Ishikawa (cell line): ENCODE measurements at regions not wholly inside any gene's neighbourhood (a gene's known extent, or its start where the extent isn't known, plus 50 kb on each side); places are given as distances from the start of the nearest gene placed in this dataset.

Source experiments
- CEBPB ChIP-seq: IDR thresholded peaks from 2 replicates; pipeline ENCODE4 v1.6.1; 2012
- CREB1 ChIP-seq: IDR thresholded peaks from 2 replicates; pipeline ENCODE4 v1.6.1; 2012; ENCODE audit warnings: low read depth
- EGR1 ChIP-seq: IDR thresholded peaks from 2 replicates; pipeline ENCODE4 v1.6.1; 2012
- EP300 ChIP-seq: IDR thresholded peaks from 2 replicates; pipeline ENCODE4 v1.6.1; 2012; ENCODE audit warnings: borderline replicate concordance
- RAD21 ChIP-seq: IDR thresholded peaks from 2 replicates; pipeline ENCODE4 v1.6.1; 2012; ENCODE audit warnings: low read depth
- TCF12 ChIP-seq: IDR thresholded peaks from 2 replicates; pipeline ENCODE4 v1.6.1; 2012; ENCODE audit warnings: low read depth
- TEAD4 ChIP-seq: IDR thresholded peaks from 2 replicates; pipeline ENCODE4 v1.6.1; 2012
- YY1 ChIP-seq: IDR thresholded peaks from 2 replicates; pipeline ENCODE4 v1.6.1; 2012; ENCODE audit warnings: low read depth
- ZBTB7A ChIP-seq: IDR thresholded peaks from 2 replicates; pipeline ENCODE4 v1.6.1; 2012; ENCODE audit warnings: low read depth
- TF ChIP-seq, protein P1 (sequence below): IDR thresholded peaks from 2 replicates; pipeline ENCODE4 v1.6.1; 2012; ENCODE audit warnings: low read depth, mild to moderate bottlenecking
- TF ChIP-seq, protein P2 (sequence below): IDR thresholded peaks from 2 replicates; pipeline ENCODE4 v1.6.1; 2012

DNA sequence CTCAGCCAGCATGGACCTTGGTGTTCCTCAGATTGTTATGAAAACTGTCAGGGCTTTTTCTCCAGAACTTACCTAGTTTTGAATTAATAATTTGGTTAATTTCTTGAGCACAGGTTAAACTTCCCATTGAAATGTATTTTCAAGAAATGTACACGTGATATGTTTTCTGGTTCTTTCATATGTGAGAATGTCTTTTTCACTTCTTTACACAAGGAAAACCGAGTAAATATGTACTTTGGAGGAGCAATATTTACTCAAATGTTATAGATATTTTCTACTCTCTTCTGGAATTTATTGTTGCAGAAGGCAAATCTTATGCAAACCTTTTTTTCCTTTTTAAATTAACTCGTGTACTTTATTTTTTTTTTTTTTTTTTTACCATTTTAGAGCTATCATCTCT, 134.3 kb downstream of the AHR start:
- TF ChIP-seq, protein P1, sequence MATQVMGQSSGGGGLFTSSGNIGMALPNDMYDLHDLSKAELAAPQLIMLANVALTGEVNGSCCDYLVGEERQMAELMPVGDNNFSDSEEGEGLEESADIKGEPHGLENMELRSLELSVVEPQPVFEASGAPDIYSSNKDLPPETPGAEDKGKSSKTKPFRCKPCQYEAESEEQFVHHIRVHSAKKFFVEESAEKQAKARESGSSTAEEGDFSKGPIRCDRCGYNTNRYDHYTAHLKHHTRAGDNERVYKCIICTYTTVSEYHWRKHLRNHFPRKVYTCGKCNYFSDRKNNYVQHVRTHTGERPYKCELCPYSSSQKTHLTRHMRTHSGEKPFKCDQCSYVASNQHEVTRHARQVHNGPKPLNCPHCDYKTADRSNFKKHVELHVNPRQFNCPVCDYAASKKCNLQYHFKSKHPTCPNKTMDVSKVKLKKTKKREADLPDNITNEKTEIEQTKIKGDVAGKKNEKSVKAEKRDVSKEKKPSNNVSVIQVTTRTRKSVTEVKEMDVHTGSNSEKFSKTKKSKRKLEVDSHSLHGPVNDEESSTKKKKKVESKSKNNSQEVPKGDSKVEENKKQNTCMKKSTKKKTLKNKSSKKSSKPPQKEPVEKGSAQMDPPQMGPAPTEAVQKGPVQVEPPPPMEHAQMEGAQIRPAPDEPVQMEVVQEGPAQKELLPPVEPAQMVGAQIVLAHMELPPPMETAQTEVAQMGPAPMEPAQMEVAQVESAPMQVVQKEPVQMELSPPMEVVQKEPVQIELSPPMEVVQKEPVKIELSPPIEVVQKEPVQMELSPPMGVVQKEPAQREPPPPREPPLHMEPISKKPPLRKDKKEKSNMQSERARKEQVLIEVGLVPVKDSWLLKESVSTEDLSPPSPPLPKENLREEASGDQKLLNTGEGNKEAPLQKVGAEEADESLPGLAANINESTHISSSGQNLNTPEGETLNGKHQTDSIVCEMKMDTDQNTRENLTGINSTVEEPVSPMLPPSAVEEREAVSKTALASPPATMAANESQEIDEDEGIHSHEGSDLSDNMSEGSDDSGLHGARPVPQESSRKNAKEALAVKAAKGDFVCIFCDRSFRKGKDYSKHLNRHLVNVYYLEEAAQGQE, result no peak
- TF ChIP-seq, protein P2, sequence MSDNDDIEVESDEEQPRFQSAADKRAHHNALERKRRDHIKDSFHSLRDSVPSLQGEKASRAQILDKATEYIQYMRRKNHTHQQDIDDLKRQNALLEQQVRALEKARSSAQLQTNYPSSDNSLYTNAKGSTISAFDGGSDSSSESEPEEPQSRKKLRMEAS, result no peak
- TF ChIP-seq RAD21, result no peak
- TF ChIP-seq TEAD4, result no peak
- TF ChIP-seq YY1, result no peak
- TF ChIP-seq EP300, result no peak
- no peak for TF ChIP-seq EGR1
- no peak for TF ChIP-seq CREB1
- TF ChIP-seq TCF12, result no peak
- no peak for TF ChIP-seq ZBTB7A
- no peak for TF ChIP-seq CEBPB
